IMR-90 (cell line): ENCODE measurements at regions not wholly inside any gene's neighbourhood (a gene's known extent, or its start where the extent isn't known, plus 50 kb on each side); places are given as distances from the start of the nearest gene placed in this dataset.

Experiments used
- ATAC-seq: fragments of 200-7000 bp; cut with Tn5 transposase; 2 replicates; pipeline ENCODE4 v1.9.1; 2020; ENCODE audit warnings: low read depth, mild to moderate bottlenecking, moderate library complexity
- BruUV-seq: library from RNA; stranded (reverse); fragments of 400-500 nt; replicated peaks from 2 replicates; lab custom pipeline; 2021; lab: Mats Ljungman, UMichigan
- CTCF ChIA-PET: fragments of 300-600 bp; formaldehyde crosslinking; extraction: SDS; loops from one replicate; lab custom pipeline; 2021; ENCODE audit warnings: antibody characterized with exemption; lab: Yijun Ruan, JAX
- POLR2A ChIA-PET: fragments of 300-600 bp; sonication (Branson Sonifier 250); formaldehyde crosslinking; loops from one replicate; lab custom pipeline; 2022; ENCODE audit warnings: antibody characterized with exemption; ENCODE audit not compliant: unreplicated experiment; lab: Charles Lee
- DNase-seq: peaks from one replicate; pipeline ENCODE4 v3.0.0; 2013
- H2AFZ ChIP-seq: replicated peaks from 2 replicates; pipeline ENCODE3; 2013; ENCODE audit warnings: low read length, mild to moderate bottlenecking; ENCODE audit not compliant: poor library complexity
- H2AK5ac ChIP-seq: 2 replicates; pipeline ENCODE4 v1.6.1; 2013; ENCODE audit warnings: low read depth, low read length, inconsistent platforms
- H2AK9ac ChIP-seq: replicated peaks from 2 replicates; pipeline ENCODE3; 2013; ENCODE audit warnings: mild to moderate bottlenecking, low read depth, low read length, moderate library complexity; ENCODE audit not compliant: poor library complexity
- H2BK120ac ChIP-seq: 2 replicates; pipeline ENCODE4 v1.6.1; 2013; ENCODE audit warnings: low read depth, low read length, inconsistent platforms
- H2BK15ac ChIP-seq: 3 replicates; pipeline ENCODE4 v1.6.1; 2013; ENCODE audit warnings: low read depth, low read length, inconsistent platforms
- H2BK20ac ChIP-seq: 2 replicates; pipeline ENCODE4 v1.6.1; 2013; ENCODE audit warnings: low read depth, mild to moderate bottlenecking, inconsistent platforms, low read length, moderate library complexity
- H2BK5ac ChIP-seq: 2 replicates; pipeline ENCODE4 v1.6.1; 2013; ENCODE audit warnings: mild to moderate bottlenecking, low read depth, low read length, inconsistent platforms; ENCODE audit not compliant: poor library complexity, severe bottlenecking
- H3K14ac ChIP-seq: replicated peaks from 2 replicates; pipeline ENCODE4 v1.6.1; 2013; ENCODE audit warnings: low read depth, low read length, inconsistent platforms
- H3K18ac ChIP-seq: 2 replicates; pipeline ENCODE4 v1.6.1; 2013; ENCODE audit warnings: low read depth, low read length, control low read depth
- H3K23ac ChIP-seq: 2 replicates; pipeline ENCODE4 v1.6.1; 2013; ENCODE audit warnings: low read depth, low read length, inconsistent platforms
- H3K27ac ChIP-seq: 2 replicates; pipeline ENCODE4 v1.5.1; 2013; ENCODE audit warnings: mild to moderate bottlenecking, control low read depth, low read length; ENCODE audit not compliant: insufficient read depth
- H3K27me3 ChIP-seq: 2 replicates; pipeline ENCODE4 v1.6.1; 2013; ENCODE audit warnings: low read length; ENCODE audit not compliant: control insufficient read depth, insufficient read depth
- H3K36me3 ChIP-seq: 2 replicates; pipeline ENCODE4 v1.6.1; 2013; ENCODE audit warnings: low read length, mixed read lengths; ENCODE audit not compliant: control insufficient read depth, insufficient read depth
- H3K4ac ChIP-seq: 2 replicates; pipeline ENCODE4 v1.6.1; 2013; ENCODE audit warnings: low read depth, low read length, inconsistent platforms
- H3K4me1 ChIP-seq: 2 replicates; pipeline ENCODE4 v1.6.1; 2013; ENCODE audit warnings: low read length, mixed read lengths; ENCODE audit not compliant: control insufficient read depth, insufficient read depth
- H3K4me2 ChIP-seq: 2 replicates; pipeline ENCODE4 v1.6.1; 2013; ENCODE audit warnings: low read depth, mild to moderate bottlenecking, control low read depth, low read length, moderate library complexity
- H3K4me3 ChIP-seq: 2 replicates; pipeline ENCODE4 v1.5.1; 2013; ENCODE audit warnings: low read depth, mild to moderate bottlenecking, control low read depth, low read length, moderate library complexity; ENCODE audit not compliant: insufficient read depth
- H3K56ac ChIP-seq: 2 replicates; pipeline ENCODE4 v1.6.1; 2013; ENCODE audit warnings: low read length, inconsistent platforms; ENCODE audit not compliant: insufficient read depth; ENCODE audit errors: extremely low read depth
- H3K79me1 ChIP-seq, 2 experiments: 2 replicates each; pipeline ENCODE4 v1.6.1; 2013; ENCODE audit warnings: low read length in 2 of 2, inconsistent platforms in 1 of 2, low read depth in 1 of 2
- H3K9ac ChIP-seq: 2 replicates; pipeline ENCODE4 v1.6.1; 2013; ENCODE audit warnings: low read depth, low read length, control low read depth
- H3K9me1 ChIP-seq: 2 replicates; pipeline ENCODE4 v1.6.1; 2013; ENCODE audit warnings: low read length, inconsistent platforms; ENCODE audit not compliant: insufficient read depth
- H3K9me3 ChIP-seq: 2 replicates; pipeline ENCODE4 v1.6.1; 2013; ENCODE audit warnings: low read length; ENCODE audit not compliant: control insufficient read depth, insufficient read depth
- H4K20me1 ChIP-seq: 2 replicates; pipeline ENCODE4 v1.6.1; 2013; ENCODE audit warnings: low read length, inconsistent platforms; ENCODE audit not compliant: insufficient read depth
- H4K5ac ChIP-seq: 2 replicates; pipeline ENCODE4 v1.6.1; 2013; ENCODE audit warnings: mild to moderate bottlenecking, low read depth, low read length, control low read depth
- H4K8ac ChIP-seq, 2 experiments: 2 replicates each; pipeline ENCODE4 v1.6.1; 2013; ENCODE audit warnings: low read depth in 2 of 2, low read length in 2 of 2, control low read depth in 1 of 2, inconsistent platforms in 1 of 2
- H4K91ac ChIP-seq: 2 replicates; pipeline ENCODE4 v1.6.1; 2013; ENCODE audit warnings: low read depth, low read length, inconsistent platforms; ENCODE audit not compliant: insufficient read depth
- MXI1 ChIP-seq: IDR thresholded peaks from 2 replicates; pipeline ENCODE4 v1.6.1; 2012; ENCODE audit warnings: low read depth, mild to moderate bottlenecking, low read length, moderate library complexity, borderline replicate concordance
- NFE2L2 ChIP-seq: fragments of 150-350 bp; IDR thresholded peaks from 2 replicates; pipeline ENCODE4 v1.6.1; 2016; ENCODE audit warnings: low read depth, mild to moderate bottlenecking, low read length
- RAD21 ChIP-seq: IDR thresholded peaks from 2 replicates; pipeline ENCODE4 v1.6.1; 2012; ENCODE audit warnings: low read length, improper control_type of control experiment
- WGBS, 2 experiments: methylation state at CpG; one replicate each; pipeline versions ENCODE4 v1.1.5 to v1.1.7; 2013; ENCODE audit warnings: missing lambda C conversion rate in 2 of 2; ENCODE audit not compliant: insufficient read length in 1 of 2; ENCODE audit errors: extremely low coverage in 2 of 2; 5-methylcytosine and 5-hydroxymethylcytosine counted together
- dilution Hi-C: fragments of 300-500 bp; cut with HindIII; formaldehyde crosslinking; loops from one replicate; pipeline ENCODE4 v1.14.3; 2018; ENCODE audit warnings: low sequenced_read_pairs; ENCODE audit not compliant: unreplicated experiment
- in situ Hi-C: fragments of 300-500 bp; cut with MboI; formaldehyde crosslinking; loops from 3 replicates; pipeline ENCODE4 v1.14.3; 2019; ENCODE audit warnings: low sequenced_read_pairs, inconsistent platforms, mixed read lengths
- intact Hi-C: fragments of 100-400 bp; cut with micrococcal nuclease; formaldehyde crosslinking; loops from 2 replicates; pipeline ENCODE4 v1.10.0; 2022
- TF ChIP-seq, protein P1 (sequence below): fragments of 150-350 bp; IDR thresholded peaks from 2 replicates; pipeline ENCODE4 v1.6.1; 2017; ENCODE audit warnings: mild to moderate bottlenecking, antibody characterized with exemption, low read length, low read depth
- TF ChIP-seq, protein P2 (sequence below): fragments of 150-350 bp; IDR thresholded peaks from 2 replicates; pipeline ENCODE4 v1.6.1; 2016; ENCODE audit warnings: low read depth, mild to moderate bottlenecking, low read length, moderate library complexity, borderline replicate concordance

DNA sequence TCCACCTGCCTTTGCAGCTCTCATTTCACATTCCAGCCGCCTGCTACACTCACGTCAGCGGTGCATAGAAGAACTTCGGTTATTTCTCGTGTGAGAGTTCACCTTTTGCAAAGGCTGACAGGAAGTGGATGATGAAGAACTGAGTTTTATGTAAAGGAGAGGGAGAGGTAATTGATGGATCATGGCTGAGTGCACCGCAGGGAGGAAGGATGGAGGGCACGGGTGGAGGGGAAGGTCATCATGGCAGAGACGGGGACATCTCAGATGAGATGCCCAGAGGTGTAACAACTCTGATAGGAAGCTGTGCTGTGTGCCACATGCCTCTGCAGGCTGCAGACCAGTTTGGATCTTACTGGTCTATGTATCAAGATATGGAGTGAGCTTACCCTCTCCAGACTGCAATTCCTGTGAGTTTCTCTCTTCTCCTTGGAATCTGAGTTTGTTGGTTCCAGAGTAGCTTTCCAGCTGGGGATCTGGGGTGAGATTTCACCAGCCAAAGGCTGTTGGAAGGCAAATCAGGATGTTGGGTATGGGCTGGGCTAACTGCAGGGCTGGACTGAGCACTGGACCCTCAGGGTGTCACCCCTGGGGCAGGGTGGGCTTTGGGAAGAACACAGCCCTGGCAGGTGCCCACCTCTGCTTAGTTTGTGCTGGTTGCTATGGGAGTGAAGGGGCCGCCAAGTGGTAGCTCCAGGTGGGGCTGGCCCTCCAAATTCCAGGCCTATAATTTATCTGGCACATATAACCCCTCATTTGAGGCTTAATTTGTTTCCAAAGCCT is 777.0 kb downstream of the KCNJ18 start:
- dilution Hi-C loops (no loop called here), intact Hi-C loops (no loop called here), in situ Hi-C loops (no loop called here)
- Histone ChIP-seq H2AK5ac (no peak overlapping the region), H3K27me3 (no peaks in the 10 kb centered on the region), H3K56ac (no peak overlapping the region), H2AFZ (no peak overlapping the region), H3K9ac (no peak overlapping the region), H3K14ac (no peak overlapping the region), H2BK5ac (no peak overlapping the region), H4K5ac (no peak overlapping the region), H3K36me3 (no peaks in the 10 kb centered on the region), H2BK120ac (no peak overlapping the region), H4K91ac (no peak overlapping the region), H3K9me3 (peaks cover 22% of the 10 kb centered on the region), H2BK15ac (no peak overlapping the region), H3K27ac (no peak overlapping the region), H2AK9ac (no peak overlapping the region), H2BK20ac (no peak overlapping the region), H3K4ac (no peak overlapping the region), H3K4me1 (no peaks in the 10 kb centered on the region), H4K8ac (no peak overlapping the region), H3K18ac (no peak overlapping the region), H4K20me1 (no peaks in the 10 kb centered on the region), H3K79me1 (no peaks in the 10 kb centered on the region), H3K23ac (no peak overlapping the region), H3K9me1 (no peaks in the 10 kb centered on the region), H3K4me3 (no peak overlapping the region), H3K4me2 (no peak overlapping the region)
- WGBS, 2 experiments: 60% methylated on average over 2 of the region's 9 CpGs; no CpG with 5 or more reads in 1 of the 2 experiments
- ATAC-seq (no peak), DNase-seq (no peak)
- CTCF ChIA-PET: no interaction called here
- POLR2A ChIA-PET: no interaction called here
- TF ChIP-seq, protein P1, sequence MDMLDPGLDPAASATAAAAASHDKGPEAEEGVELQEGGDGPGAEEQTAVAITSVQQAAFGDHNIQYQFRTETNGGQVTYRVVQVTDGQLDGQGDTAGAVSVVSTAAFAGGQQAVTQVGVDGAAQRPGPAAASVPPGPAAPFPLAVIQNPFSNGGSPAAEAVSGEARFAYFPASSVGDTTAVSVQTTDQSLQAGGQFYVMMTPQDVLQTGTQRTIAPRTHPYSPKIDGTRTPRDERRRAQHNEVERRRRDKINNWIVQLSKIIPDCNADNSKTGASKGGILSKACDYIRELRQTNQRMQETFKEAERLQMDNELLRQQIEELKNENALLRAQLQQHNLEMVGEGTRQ: no peak
- no peak for TF ChIP-seq MXI1
- TF ChIP-seq, protein P2, sequence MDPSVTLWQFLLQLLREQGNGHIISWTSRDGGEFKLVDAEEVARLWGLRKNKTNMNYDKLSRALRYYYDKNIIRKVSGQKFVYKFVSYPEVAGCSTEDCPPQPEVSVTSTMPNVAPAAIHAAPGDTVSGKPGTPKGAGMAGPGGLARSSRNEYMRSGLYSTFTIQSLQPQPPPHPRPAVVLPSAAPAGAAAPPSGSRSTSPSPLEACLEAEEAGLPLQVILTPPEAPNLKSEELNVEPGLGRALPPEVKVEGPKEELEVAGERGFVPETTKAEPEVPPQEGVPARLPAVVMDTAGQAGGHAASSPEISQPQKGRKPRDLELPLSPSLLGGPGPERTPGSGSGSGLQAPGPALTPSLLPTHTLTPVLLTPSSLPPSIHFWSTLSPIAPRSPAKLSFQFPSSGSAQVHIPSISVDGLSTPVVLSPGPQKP: no peak
- TF ChIP-seq NFE2L2: no peak
- TF ChIP-seq RAD21: no peak
- no TSS peak for BruUV-seq
